B cell (primary cell): ENCODE measurements at regions not wholly inside any gene's neighbourhood (a gene's known extent, or its start where the extent isn't known, plus 50 kb on each side); places are given as distances from the start of the nearest gene placed in this dataset.

ENCODE experiments used
- ATAC-seq: fragments of 200-7000 bp; cut with Tn5 transposase; one replicate; pipeline ENCODE4 v1.10.0; 2021; ENCODE audit warnings: low read depth, mild to moderate bottlenecking, moderate number of reproducible peaks, moderate library complexity
- CTCF ChIA-PET: fragments of 350-600 bp; sonication (Branson Sonifier 250); formaldehyde crosslinking; loops from one replicate; lab custom pipeline; 2021; ENCODE audit warnings: antibody characterized with exemption, inconsistent platforms; lab: Charles Lee
- POLR2A ChIA-PET: fragments of 350-600 bp; sonication (Branson Sonifier 250); formaldehyde crosslinking; loops from one replicate; lab custom pipeline; 2021; ENCODE audit warnings: antibody characterized with exemption; lab: Charles Lee
- DNase-seq: peaks from one replicate; pipeline ENCODE4 v3.0.0; 2013
- H2AFZ ChIP-seq: 2 replicates; pipeline ENCODE4 v1.6.1; 2012; ENCODE audit warnings: mild to moderate bottlenecking, low read depth, low read length; ENCODE audit not compliant: insufficient read depth, poor library complexity, severe bottlenecking
- H3K27ac ChIP-seq, 2 donors: 1 replicate in 1 of 2; 2 replicates in 1 of 2; pipeline ENCODE4 v1.5.1; 2012 to 2013; ENCODE audit warnings: low read length in 2 of 2, mild to moderate bottlenecking in 2 of 2, moderate library complexity in 1 of 2
- H3K27me3 ChIP-seq, 4 experiments: fragments of 200-600 bp in 1 of 4; sonication (generic) in 1 of 4; replicated peaks in 1 of 4; 1 replicate in 2 of 4; 2 replicates in 2 of 4; pipeline versions ENCODE4 v1.6.1 to v1.7.0; 2013 to 2016; ENCODE audit warnings: low read length in 3 of 4, mild to moderate bottlenecking in 2 of 4, mixed read lengths in 1 of 4, moderate library complexity in 1 of 4; ENCODE audit not compliant: insufficient read depth in 4 of 4, control insufficient read depth in 3 of 4; ENCODE audit errors: control extremely low read depth in 1 of 4
- H3K36me3 ChIP-seq, 2 experiments: replicated peaks in 1 of 2; 1 replicate in 1 of 2; 2 replicates in 1 of 2; pipeline versions ENCODE4 v1.6.1 to v1.7.1; 2013; ENCODE audit warnings: low read length in 1 of 2; ENCODE audit not compliant: insufficient read depth in 2 of 2, control insufficient read depth in 1 of 2; ENCODE audit errors: control extremely low read depth in 1 of 2, extremely low read depth in 1 of 2
- H3K4me1 ChIP-seq, 2 donors: fragments of 200-600 bp in 1 of 2; sonication (generic) in 1 of 2; 1 replicate in 1 of 2; 2 replicates in 1 of 2; pipeline versions ENCODE4 v1.5.1 to v1.6.1; 2013 to 2017; ENCODE audit warnings: low read length in 2 of 2; ENCODE audit not compliant: control insufficient read depth in 2 of 2, insufficient read depth in 2 of 2
- H3K4me2 ChIP-seq: replicated peaks from 2 replicates; pipeline ENCODE3; 2012; ENCODE audit warnings: mild to moderate bottlenecking, low read depth, low read length; ENCODE audit not compliant: poor library complexity, severe bottlenecking
- H3K4me3 ChIP-seq, 5 experiments: fragments of 200-600 bp in 1 of 5; sonication (generic) in 1 of 5; 1 replicate in 3 of 5; 2 replicates in 2 of 5; pipeline versions ENCODE4 v1.5.1 to v1.7.0; 2011 to 2016; ENCODE audit warnings: low read length in 4 of 5, mild to moderate bottlenecking in 4 of 5, low read depth in 2 of 5, control low read depth in 1 of 5, moderate library complexity in 1 of 5; ENCODE audit not compliant: insufficient read depth in 1 of 5; ENCODE audit errors: control extremely low read depth in 1 of 5, extremely low read depth in 1 of 5
- H3K79me2 ChIP-seq: fragments of 200-600 bp; sonication (generic); one replicate; pipeline ENCODE4 v1.6.0; 2016; ENCODE audit warnings: low read length; ENCODE audit not compliant: control insufficient read depth, insufficient read depth
- H3K9ac ChIP-seq: fragments of 200-600 bp; sonication (generic); 2 replicates; pipeline ENCODE4 v1.6.1; 2017; ENCODE audit warnings: mild to moderate bottlenecking, low read length, moderate library complexity
- H3K9me3 ChIP-seq, 3 donors: one replicate each; pipeline versions ENCODE4 v1.6.1 to v1.7.1; 2013; ENCODE audit warnings: low read length in 2 of 3; ENCODE audit not compliant: control insufficient read depth in 2 of 3, insufficient read depth in 1 of 3; ENCODE audit errors: control extremely low read depth in 1 of 3
- H4K20me1 ChIP-seq: 2 replicates; pipeline ENCODE4 v1.6.0; 2012; ENCODE audit warnings: mild to moderate bottlenecking, low read length; ENCODE audit not compliant: insufficient read depth, control insufficient read depth, poor library complexity, severe bottlenecking
- H3K27ac Mint-ChIP-seq: one replicate; pipeline ENCODE4 v1.8.0; 2021; ENCODE audit warnings: mixed read lengths
- H3K27me3 Mint-ChIP-seq: one replicate; pipeline ENCODE4 v1.8.0; 2021; ENCODE audit warnings: mixed read lengths
- H3K4me1 Mint-ChIP-seq: one replicate; pipeline ENCODE4 v1.8.0; 2021; ENCODE audit warnings: mixed read lengths
- H3K4me3 Mint-ChIP-seq: one replicate; pipeline ENCODE4 v1.8.0; 2021; ENCODE audit warnings: mixed read lengths
- H3K9me3 Mint-ChIP-seq: one replicate; pipeline ENCODE4 v1.8.0; 2022; ENCODE audit warnings: mixed read lengths; ENCODE audit not compliant: insufficient read depth
- EZH2 ChIP-seq: IDR thresholded peaks from 2 replicates; pipeline ENCODE4 v1.6.1; 2012; ENCODE audit warnings: borderline replicate concordance, low read depth, mild to moderate bottlenecking, moderate library complexity, low read length; ENCODE audit not compliant: insufficient read depth, poor library complexity, severe bottlenecking
- WGBS: methylation state at CpG from one replicate; pipeline ENCODE4 v1.1.5; 2013; ENCODE audit warnings: missing lambda C conversion rate; ENCODE audit not compliant: insufficient coverage; 5-methylcytosine and 5-hydroxymethylcytosine counted together
- intact Hi-C: fragments of 100-400 bp; cut with micrococcal nuclease; formaldehyde crosslinking; loops from one replicate; pipeline ENCODE4 v1.10.0; 2022
- TF ChIP-seq, protein P1 (sequence below): fragments of 200-600 bp; IDR thresholded peaks from one replicate; pipeline ENCODE4 v1.8.0; 2022; ENCODE audit warnings: antibody characterized with exemption, mild to moderate bottlenecking

DNA sequence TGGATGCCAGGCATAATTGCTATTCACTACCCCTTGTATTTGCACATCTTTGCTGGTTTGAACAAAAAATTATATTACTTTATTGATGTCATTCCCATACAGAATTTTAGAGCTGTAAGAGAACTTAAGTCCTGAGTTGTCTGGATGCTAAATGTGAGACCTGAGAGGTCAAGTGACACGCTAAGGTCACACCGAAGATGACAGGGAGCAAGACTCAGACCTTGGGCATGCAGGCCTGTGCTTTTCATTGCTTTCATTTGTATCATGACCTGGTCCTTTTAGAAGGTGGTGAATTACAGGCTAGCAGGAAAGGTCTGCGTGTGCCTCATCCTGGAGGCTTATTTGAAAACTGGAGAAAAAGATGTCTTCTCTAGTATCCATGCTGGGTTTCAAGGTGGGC is 312.0 kb upstream of the RASGRP1 start:
- no peak overlapping the region for H3K4me2 ChIP-seq
- no peak overlapping the region for H2AFZ ChIP-seq
- no peak overlapping the region for H3K27ac ChIP-seq
- intact Hi-C loops, result no loop called here
- H3K9me3 ChIP-seq, result peaks cover 0 to 4% (median 0%) of the 10 kb centered on the region in 3 donors
- no peaks in the 10 kb centered on the region for H3K27me3 ChIP-seq
- Mint-ChIP-seq H3K4me1 (no peaks in the 10 kb centered on the region), H3K27ac (no peak overlapping the region), H3K9me3 (no peaks in the 10 kb centered on the region), H3K4me3 (no peak overlapping the region), H3K27me3 (peaks cover 2% of the 10 kb centered on the region)
- no peaks in the 10 kb centered on the region for H3K79me2 ChIP-seq
- ChIA-PET POLR2A (no interaction called here), CTCF (no interaction called here)
- 75% methylated on average over 3 of the region's 3 CpGs for whole genome bisulfite sequencing
- no peak overlapping the region for H3K4me3 ChIP-seq
- DNase-seq (no peak), ATAC-seq (no peak)
- no peaks in the 10 kb centered on the region for H3K36me3 ChIP-seq
- H3K9ac ChIP-seq, result no peak overlapping the region
- H4K20me1 ChIP-seq, result no peaks in the 10 kb centered on the region
- no peaks in the 10 kb centered on the region for H3K4me1 ChIP-seq
- no peak for TF ChIP-seq EZH2
- TF ChIP-seq, protein P1, sequence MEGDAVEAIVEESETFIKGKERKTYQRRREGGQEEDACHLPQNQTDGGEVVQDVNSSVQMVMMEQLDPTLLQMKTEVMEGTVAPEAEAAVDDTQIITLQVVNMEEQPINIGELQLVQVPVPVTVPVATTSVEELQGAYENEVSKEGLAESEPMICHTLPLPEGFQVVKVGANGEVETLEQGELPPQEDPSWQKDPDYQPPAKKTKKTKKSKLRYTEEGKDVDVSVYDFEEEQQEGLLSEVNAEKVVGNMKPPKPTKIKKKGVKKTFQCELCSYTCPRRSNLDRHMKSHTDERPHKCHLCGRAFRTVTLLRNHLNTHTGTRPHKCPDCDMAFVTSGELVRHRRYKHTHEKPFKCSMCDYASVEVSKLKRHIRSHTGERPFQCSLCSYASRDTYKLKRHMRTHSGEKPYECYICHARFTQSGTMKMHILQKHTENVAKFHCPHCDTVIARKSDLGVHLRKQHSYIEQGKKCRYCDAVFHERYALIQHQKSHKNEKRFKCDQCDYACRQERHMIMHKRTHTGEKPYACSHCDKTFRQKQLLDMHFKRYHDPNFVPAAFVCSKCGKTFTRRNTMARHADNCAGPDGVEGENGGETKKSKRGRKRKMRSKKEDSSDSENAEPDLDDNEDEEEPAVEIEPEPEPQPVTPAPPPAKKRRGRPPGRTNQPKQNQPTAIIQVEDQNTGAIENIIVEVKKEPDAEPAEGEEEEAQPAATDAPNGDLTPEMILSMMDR, result no peak

DNA sequence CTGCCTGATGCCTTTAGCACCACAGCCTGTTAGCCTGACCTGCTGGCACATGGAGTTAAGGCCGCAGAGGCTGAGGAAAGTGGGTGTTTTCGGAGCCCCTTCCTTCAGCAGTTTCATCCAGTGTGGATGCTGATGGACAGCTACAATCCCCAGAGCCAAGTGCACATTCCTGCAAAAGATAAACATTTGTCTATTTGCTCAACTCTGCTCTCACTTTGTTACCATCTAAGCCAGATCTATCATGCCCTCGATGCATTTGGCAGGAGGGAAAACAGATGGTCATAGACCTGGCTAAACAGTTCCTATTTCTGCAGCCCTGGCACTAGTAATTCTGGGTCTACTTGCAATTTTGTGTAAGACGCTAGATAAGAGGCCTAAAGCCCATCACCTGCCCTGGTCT is 312.9 kb upstream of the RASGRP1 start:
- Histone ChIP-seq H3K36me3 (no peaks in the 10 kb centered on the region), H4K20me1 (no peaks in the 10 kb centered on the region), H3K9ac (no peak overlapping the region), H2AFZ (no peak overlapping the region), H3K4me2 (no peak overlapping the region), H3K9me3 (peaks cover 0 to 4% (median 0%) of the 10 kb centered on the region in 3 donors), H3K4me1 (no peaks in the 10 kb centered on the region), H3K4me3 (no peak overlapping the region), H3K27me3 (no peaks in the 10 kb centered on the region), H3K79me2 (no peaks in the 10 kb centered on the region), H3K27ac (no peak overlapping the region)
- intact Hi-C loops, result no loop called here
- H3K4me1 Mint-ChIP-seq, result no peaks in the 10 kb centered on the region
- TF ChIP-seq, protein P1, result no peak
- TF ChIP-seq EZH2, result no peak
- WGBS, result 92% methylated on average over 3 of the region's 4 CpGs
- CTCF ChIA-PET, result no interaction called here
- POLR2A ChIA-PET, result no interaction called here
- ATAC-seq (no peak), DNase-seq (no peak)
- no peak overlapping the region for H3K27ac Mint-ChIP-seq
- H3K27me3 Mint-ChIP-seq, result peaks cover 6% of the 10 kb centered on the region
- no peaks in the 10 kb centered on the region for H3K9me3 Mint-ChIP-seq
- no peak overlapping the region for H3K4me3 Mint-ChIP-seq
